Activated T-cell treated with anti-CD3 and anti-CD28 coated beads, Interleukin-2, amount 50 U/mL, for 4 hours (primary cell): ENCODE measurements at regions not wholly inside any gene's neighbourhood (a gene's known extent, or its start where the extent isn't known, plus 50 kb on each side); places are given as distances from the start of the nearest gene placed in this dataset.
"Not testable (repeated sequence)": the region's sequence is repeated elsewhere in the genome, so short reads cannot be mapped to it uniquely, and the experiment has no call there.

Experiments used
- ATAC-seq, 2 donors: fragments of 200-7000 bp; cut with Tn5 transposase; one replicate each; pipeline ENCODE4 v1.10.0; 2021
- DNase-seq: peaks from one replicate; pipeline ENCODE4 v3.0.0-alpha.2; 2020
- H3K27me3 Mint-ChIP-seq: one replicate; pipeline ENCODE4 v1.8.0; 2021; ENCODE audit warnings: low read depth, mixed read lengths
- H3K36me3 Mint-ChIP-seq: one replicate; pipeline ENCODE4 v1.8.0; 2022; ENCODE audit warnings: mixed read lengths; ENCODE audit not compliant: insufficient read depth
- H3K4me1 Mint-ChIP-seq: one replicate; pipeline ENCODE4 v1.8.0; 2021; ENCODE audit warnings: low read depth, mixed read lengths
- H3K4me3 Mint-ChIP-seq: one replicate; pipeline ENCODE4 v1.8.0; 2021; ENCODE audit warnings: mild to moderate bottlenecking, moderate library complexity, mixed read lengths
- H3K9me3 Mint-ChIP-seq: one replicate; pipeline ENCODE4 v1.8.0; 2021; ENCODE audit warnings: mixed read lengths

GRCh38 chr2:242089213-242089549 lies 219.7 kb downstream of the RTP5 start:
- H3K9me3 Mint-ChIP-seq, H3K27me3 Mint-ChIP-seq, DNase-seq, ATAC-seq, H3K36me3 Mint-ChIP-seq: not testable (repeated sequence)
- peak overlapping the region; percentile 87 for H3K4me3 Mint-ChIP-seq
- H3K4me1 Mint-ChIP-seq: peaks cover 35% of the 10 kb centered on the region

- not testable (repeated sequence) for ATAC-seq, H3K4me3 Mint-ChIP-seq, H3K9me3 Mint-ChIP-seq, DNase-seq, H3K4me1 Mint-ChIP-seq, H3K27me3 Mint-ChIP-seq
- peaks cover 26% of the 10 kb centered on the region for H3K36me3 Mint-ChIP-seq
Measured at GRCh38 chr2:242097278-242097677, 227.7 kb downstream of the RTP5 start.

GRCh38 chr2:242098034-242098433 lies 228.5 kb downstream of the RTP5 start:
- no peaks in the 10 kb centered on the region for H3K9me3 Mint-ChIP-seq
- ATAC-seq: no peak
- H3K36me3 Mint-ChIP-seq: peaks cover 26% of the 10 kb centered on the region
- no peak overlapping the region for H3K4me3 Mint-ChIP-seq
- DNase-seq: no peak
- H3K27me3 Mint-ChIP-seq: no peaks in the 10 kb centered on the region
- peaks cover 8% of the 10 kb centered on the region for H3K4me1 Mint-ChIP-seq

- Mint-ChIP-seq H3K9me3 (no peaks in the 10 kb centered on the region), H3K4me1 (peaks cover 8% of the 10 kb centered on the region), H3K36me3 (peaks cover 24% of the 10 kb centered on the region), H3K4me3 (no peak overlapping the region), H3K27me3 (no peaks in the 10 kb centered on the region)
- DNase-seq (no peak), ATAC-seq (no peak)
Measured at GRCh38 chr2:242098445-242099128, 229.1 kb downstream of the RTP5 start.

- not testable (repeated sequence) for ATAC-seq, DNase-seq
Measured at GRCh38 chr2:242103093-242103492, 233.6 kb downstream of the RTP5 start.

GRCh38 chr2:242104202-242104956 lies 234.8 kb downstream of the RTP5 start:
- H3K4me1 Mint-ChIP-seq, H3K9me3 Mint-ChIP-seq, H3K27me3 Mint-ChIP-seq, H3K4me3 Mint-ChIP-seq, DNase-seq: not testable (repeated sequence)
- peak in 1 of 2 donors; percentile 50 for ATAC-seq
- H3K36me3 Mint-ChIP-seq: peaks cover 21% of the 10 kb centered on the region

More at GRCh38 chr2:242103093-242103492, 233.6 kb downstream of the RTP5 start:
- not testable (repeated sequence) for H3K9me3 Mint-ChIP-seq, H3K27me3 Mint-ChIP-seq, H3K4me3 Mint-ChIP-seq, H3K4me1 Mint-ChIP-seq
- peaks cover 29% of the 10 kb centered on the region for H3K36me3 Mint-ChIP-seq

- H3K4me3 Mint-ChIP-seq, ATAC-seq, H3K9me3 Mint-ChIP-seq, DNase-seq, H3K4me1 Mint-ChIP-seq, H3K27me3 Mint-ChIP-seq: not testable (repeated sequence)
- peaks cover 19% of the 10 kb centered on the region for H3K36me3 Mint-ChIP-seq
Measured at GRCh38 chr2:242107065-242107464, 237.5 kb downstream of the RTP5 start.

GRCh38 chr2:242108797-242109500 lies 239.4 kb downstream of the RTP5 start:
- not testable (repeated sequence) for DNase-seq, H3K4me1 Mint-ChIP-seq, ATAC-seq, H3K4me3 Mint-ChIP-seq, H3K9me3 Mint-ChIP-seq, H3K27me3 Mint-ChIP-seq
- H3K36me3 Mint-ChIP-seq: peaks cover 18% of the 10 kb centered on the region

- H3K36me3 Mint-ChIP-seq: peaks cover 16% of the 10 kb centered on the region
- H3K9me3 Mint-ChIP-seq, H3K4me1 Mint-ChIP-seq, ATAC-seq, DNase-seq, H3K4me3 Mint-ChIP-seq, H3K27me3 Mint-ChIP-seq: not testable (repeated sequence)
Measured at GRCh38 chr2:242109819-242110218, 240.3 kb downstream of the RTP5 start.

- H3K9me3 Mint-ChIP-seq, ATAC-seq, H3K27me3 Mint-ChIP-seq, H3K4me1 Mint-ChIP-seq, DNase-seq, H3K36me3 Mint-ChIP-seq, H3K4me3 Mint-ChIP-seq: not testable (repeated sequence)
Measured at GRCh38 chr2:242111954-242112353, 242.4 kb downstream of the RTP5 start.

GRCh38 chr2:242113492-242113891 lies 244.0 kb downstream of the RTP5 start:
- H3K9me3 Mint-ChIP-seq: not testable (repeated sequence)

GRCh38 chr2:242116676-242117075 lies 247.1 kb downstream of the RTP5 start:
- not testable (repeated sequence) for H3K36me3 Mint-ChIP-seq, H3K4me3 Mint-ChIP-seq, H3K4me1 Mint-ChIP-seq, ATAC-seq, DNase-seq, H3K27me3 Mint-ChIP-seq, H3K9me3 Mint-ChIP-seq

More at GRCh38 chr2:242113492-242113891, 244.0 kb downstream of the RTP5 start:
- not testable (repeated sequence) for H3K27me3 Mint-ChIP-seq, ATAC-seq, H3K4me3 Mint-ChIP-seq, H3K36me3 Mint-ChIP-seq, DNase-seq, H3K4me1 Mint-ChIP-seq

- H3K4me1 Mint-ChIP-seq, H3K4me3 Mint-ChIP-seq, H3K27me3 Mint-ChIP-seq, H3K36me3 Mint-ChIP-seq, H3K9me3 Mint-ChIP-seq, ATAC-seq, DNase-seq: not testable (repeated sequence)
Measured at GRCh38 chr2:242117305-242117704, 247.8 kb downstream of the RTP5 start.

GRCh38 chr2:242119682-242120081 lies 250.2 kb downstream of the RTP5 start:
- H3K4me3 Mint-ChIP-seq, H3K4me1 Mint-ChIP-seq, DNase-seq, H3K27me3 Mint-ChIP-seq, ATAC-seq, H3K36me3 Mint-ChIP-seq, H3K9me3 Mint-ChIP-seq: not testable (repeated sequence)
